ENCODE measurements at regions not wholly inside any gene's neighbourhood (a gene's known extent, or its start where the extent isn't known, plus 50 kb on each side); places are given as distances from the start of the nearest gene placed in this dataset.

- no peak for TF ChIP-seq CTCF (IDR thresholded peaks at IDR 0.05; ENCODE audit: low read depth, low read length)
- no peak overlapping the region for H3K4me3 ChIP-seq (ENCODE audit: low read depth, low read length)
Observed at GRCh38 chr1:30151826-30152225, 571.6 kb downstream of the MATN1 start.

GRCh38 chr1:30151119-30151518 is 572.3 kb downstream of the MATN1 start:
- no peak for TF ChIP-seq CTCF (IDR thresholded peaks at IDR 0.05; ENCODE audit: low read depth, low read length)
- no peak overlapping the region for H3K4me3 ChIP-seq (ENCODE audit: low read depth, low read length)

- no peak for TF ChIP-seq CTCF (IDR thresholded peaks at IDR 0.05; ENCODE audit: low read depth, low read length)
- H3K4me3 ChIP-seq (ENCODE audit: low read depth, low read length): no peak overlapping the region
Observed at GRCh38 chr1:30149226-30149625, 574.2 kb downstream of the MATN1 start.

- no peak for TF ChIP-seq CTCF (IDR thresholded peaks at IDR 0.05; ENCODE audit: low read depth, low read length)
- H3K4me3 ChIP-seq (ENCODE audit: low read depth, low read length): no peak overlapping the region
Observed at GRCh38 chr1:30148676-30149075, 574.7 kb downstream of the MATN1 start.

- TF ChIP-seq CTCF (IDR thresholded peaks at IDR 0.05; ENCODE audit: low read depth, low read length): no peak
- no peak overlapping the region for H3K4me3 ChIP-seq (ENCODE audit: low read depth, low read length)
Observed at GRCh38 chr1:30147188-30147587, 576.2 kb downstream of the MATN1 start.

GRCh38 chr1:30146448-30146847 is 576.9 kb downstream of the MATN1 start:
- H3K4me3 ChIP-seq (ENCODE audit: low read depth, low read length): no peak overlapping the region
- no peak for TF ChIP-seq CTCF (IDR thresholded peaks at IDR 0.05; ENCODE audit: low read depth, low read length)

GRCh38 chr1:30145723-30146303 is 577.6 kb downstream of the MATN1 start:
- H3K4me3 ChIP-seq (ENCODE audit: low read depth, low read length): no peak overlapping the region
- TF ChIP-seq CTCF (IDR thresholded peaks at IDR 0.05; ENCODE audit: low read depth, low read length): no peak

All from WI38 (cell line).